MCF 10A (cell line): ENCODE measurements at regions not wholly inside any gene's neighbourhood (a gene's known extent, or its start where the extent isn't known, plus 50 kb on each side); places are given as distances from the start of the nearest gene placed in this dataset.

Experiments
- BruUV-seq: library from RNA; stranded (reverse); fragments of 400-500 nt; replicated peaks from 2 replicates; lab custom pipeline; 2021; lab: Mats Ljungman, UMichigan
- CTCF ChIA-PET: fragments of 300-600 bp; sonication (Branson Sonifier 250); formaldehyde crosslinking; extraction: SDS; loops from one replicate; lab custom pipeline; 2021; ENCODE audit warnings: antibody characterized with exemption, inconsistent platforms; lab: Yijun Ruan, JAX
- POLR2A ChIA-PET: fragments of 300-600, 350-650 bp; sonication (Branson Sonifier 250); formaldehyde crosslinking; extraction: SDS; loops from one replicate; lab custom pipeline; 2020; ENCODE audit warnings: antibody characterized with exemption, inconsistent platforms; lab: Yijun Ruan, JAX
- DNase-seq: peaks from one replicate; pipeline ENCODE4 v3.0.0-alpha.2; 2018; ENCODE audit not compliant: unreplicated experiment
- H3K27ac Mint-ChIP-seq: one replicate; pipeline ENCODE4 v1.8.0; 2022; ENCODE audit warnings: mild to moderate bottlenecking, low read depth, mixed read lengths; ENCODE audit not compliant: unreplicated experiment
- H3K27me3 Mint-ChIP-seq: one replicate; pipeline ENCODE4 v1.8.0; 2022; ENCODE audit warnings: mixed read lengths; ENCODE audit not compliant: insufficient read depth, unreplicated experiment
- H3K36me3 Mint-ChIP-seq: one replicate; pipeline ENCODE4 v1.8.0; 2022; ENCODE audit warnings: mild to moderate bottlenecking, moderate library complexity, mixed read lengths; ENCODE audit not compliant: insufficient read depth, unreplicated experiment
- H3K4me1 Mint-ChIP-seq: one replicate; pipeline ENCODE4 v1.8.0; 2022; ENCODE audit warnings: mixed read lengths; ENCODE audit not compliant: insufficient read depth, unreplicated experiment
- H3K4me3 Mint-ChIP-seq: one replicate; pipeline ENCODE4 v1.8.0; 2022; ENCODE audit warnings: mild to moderate bottlenecking, moderate library complexity, mixed read lengths; ENCODE audit not compliant: unreplicated experiment
- H3K9me3 Mint-ChIP-seq: one replicate; pipeline ENCODE4 v1.8.0; 2022; ENCODE audit warnings: mixed read lengths; ENCODE audit not compliant: unreplicated experiment
- intact Hi-C: fragments of 100-400 bp; cut with micrococcal nuclease; formaldehyde crosslinking; loops from 2 replicates; pipeline ENCODE4 v1.14.1; 2022
- TF ChIP-seq, protein P1 (sequence below): fragments of 200-600 bp; IDR thresholded peaks from one replicate; pipeline ENCODE4 v1.8.0; 2022; ENCODE audit warnings: antibody characterized with exemption, mild to moderate bottlenecking; ENCODE audit not compliant: unreplicated experiment

- TF ChIP-seq, protein P1, sequence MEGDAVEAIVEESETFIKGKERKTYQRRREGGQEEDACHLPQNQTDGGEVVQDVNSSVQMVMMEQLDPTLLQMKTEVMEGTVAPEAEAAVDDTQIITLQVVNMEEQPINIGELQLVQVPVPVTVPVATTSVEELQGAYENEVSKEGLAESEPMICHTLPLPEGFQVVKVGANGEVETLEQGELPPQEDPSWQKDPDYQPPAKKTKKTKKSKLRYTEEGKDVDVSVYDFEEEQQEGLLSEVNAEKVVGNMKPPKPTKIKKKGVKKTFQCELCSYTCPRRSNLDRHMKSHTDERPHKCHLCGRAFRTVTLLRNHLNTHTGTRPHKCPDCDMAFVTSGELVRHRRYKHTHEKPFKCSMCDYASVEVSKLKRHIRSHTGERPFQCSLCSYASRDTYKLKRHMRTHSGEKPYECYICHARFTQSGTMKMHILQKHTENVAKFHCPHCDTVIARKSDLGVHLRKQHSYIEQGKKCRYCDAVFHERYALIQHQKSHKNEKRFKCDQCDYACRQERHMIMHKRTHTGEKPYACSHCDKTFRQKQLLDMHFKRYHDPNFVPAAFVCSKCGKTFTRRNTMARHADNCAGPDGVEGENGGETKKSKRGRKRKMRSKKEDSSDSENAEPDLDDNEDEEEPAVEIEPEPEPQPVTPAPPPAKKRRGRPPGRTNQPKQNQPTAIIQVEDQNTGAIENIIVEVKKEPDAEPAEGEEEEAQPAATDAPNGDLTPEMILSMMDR, result no peak
- DNase-seq, result no peak
- CTCF ChIA-PET, result interaction anchor here (1.5 to 2.1 kb wide), 2 partner anchors 8 to 200 kb away, joined by 6 to 7 read pairs; no protein-coding TSS in a partner anchor
- POLR2A ChIA-PET, result no interaction called here
- Mint-ChIP-seq H3K4me3 (no peak overlapping the region), H3K36me3 (no peaks in the 10 kb centered on the region), H3K27me3 (peaks cover 57% of the 10 kb centered on the region), H3K27ac (no peak overlapping the region), H3K9me3 (no peaks in the 10 kb centered on the region), H3K4me1 (peaks cover 10% of the 10 kb centered on the region)
- BruUV-seq, result no TSS peak
- intact Hi-C loops, result no loop called here
Measured at GRCh38 chr16:82464187-82464586, 162.6 kb upstream of the CDH13 start.

- Mint-ChIP-seq H3K9me3 (no peaks in the 10 kb centered on the region), H3K27ac (no peak overlapping the region), H3K27me3 (peaks cover 70% of the 10 kb centered on the region), H3K36me3 (no peaks in the 10 kb centered on the region), H3K4me3 (no peak overlapping the region), H3K4me1 (peaks cover 17% of the 10 kb centered on the region)
- TF ChIP-seq, protein P1, result no peak
- DNase-seq, result no peak
- ChIA-PET POLR2A (no interaction called here), CTCF (interaction anchor here (0.5 to 1.1 kb wide), 3 partner anchors 12 to 959 kb away, joined by 3 read pairs; no protein-coding TSS in a partner anchor)
- no TSS peak for BruUV-seq
- intact Hi-C loops, result no loop called here
Measured at GRCh38 chr16:82460766-82461165, 166.0 kb upstream of the CDH13 start.

DNA sequence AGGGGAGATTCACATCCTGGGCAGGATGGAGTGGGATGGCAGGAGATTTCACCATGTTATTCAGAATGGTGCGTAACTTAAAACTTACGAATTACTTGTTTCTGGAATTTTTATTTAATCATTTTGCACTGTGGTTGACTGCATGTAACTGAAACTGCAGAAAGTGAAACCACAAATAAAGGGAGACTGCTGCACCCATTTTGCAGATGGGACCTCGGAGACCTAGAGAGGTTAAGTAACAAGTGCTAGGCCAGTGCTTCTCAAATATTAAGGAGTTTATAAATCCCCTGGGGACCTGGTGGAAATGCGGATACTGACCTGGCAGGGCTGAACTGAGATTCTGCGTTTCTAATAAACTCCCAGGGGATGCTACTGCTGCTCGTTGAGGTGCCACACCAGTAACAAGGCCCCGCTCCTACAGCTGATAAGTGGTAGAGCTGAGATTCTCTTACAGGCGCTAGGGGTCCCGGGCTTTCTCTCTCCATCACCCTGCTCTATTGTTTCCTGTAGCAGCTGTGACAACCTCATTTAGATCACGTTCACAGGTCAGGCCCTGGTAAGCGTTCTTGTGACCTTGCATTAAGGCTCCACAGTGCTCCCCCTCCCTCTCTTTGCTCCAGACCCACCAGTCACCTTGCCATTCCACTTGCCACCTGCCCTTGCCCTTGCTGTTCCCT is 167.1 kb upstream of the CDH13 start:
- H3K36me3 Mint-ChIP-seq, result no peaks in the 10 kb centered on the region
- BruUV-seq, result no TSS peak
- H3K9me3 Mint-ChIP-seq, result no peaks in the 10 kb centered on the region
- DNase-seq, result no peak
- no peak overlapping the region for H3K4me3 Mint-ChIP-seq
- peaks cover 17% of the 10 kb centered on the region for H3K4me1 Mint-ChIP-seq
- ChIA-PET POLR2A (no interaction called here), CTCF (interaction anchor here (0.7 kb wide), 1 partner anchor 31 kb away, joined by 3 read pairs; no protein-coding TSS in a partner anchor)
- intact Hi-C loops, result loop anchor here (5.0 kb wide), 2 partner anchors 123 to 758 kb away; no protein-coding TSS in a partner anchor
- peaks cover 70% of the 10 kb centered on the region for H3K27me3 Mint-ChIP-seq
- TF ChIP-seq, protein P1, result no peak
- no peak overlapping the region for H3K27ac Mint-ChIP-seq

DNA sequence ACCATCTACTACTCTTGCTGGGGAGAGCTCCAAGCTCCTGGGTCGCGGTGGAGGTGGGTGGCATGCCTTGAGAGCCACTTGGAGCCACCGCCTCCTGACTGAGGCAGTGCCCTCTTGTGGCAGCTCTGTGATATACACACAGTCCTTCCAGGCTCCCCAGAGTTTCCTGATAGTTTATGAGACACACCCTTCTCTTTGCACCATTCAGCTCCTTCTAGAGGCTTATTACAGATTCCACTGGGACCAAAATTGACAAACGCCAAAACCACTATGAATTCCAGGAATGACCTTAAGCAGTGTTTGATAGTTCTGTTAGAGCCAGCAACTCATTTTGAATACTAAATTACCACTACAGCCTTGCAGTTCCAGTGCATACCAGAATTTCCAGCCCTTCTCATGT is 170.1 kb upstream of the CDH13 start:
- CTCF ChIA-PET, result interaction anchor here (0.5 to 5.4 kb wide), 45 partner anchors 8 to 850 kb away, joined by 3 to 43 read pairs (median 4); no protein-coding TSS in a partner anchor
- BruUV-seq, result no TSS peak

More for the DNA sequence above, 170.1 kb upstream of the CDH13 start:
- POLR2A ChIA-PET, result interaction anchor here (1.2 kb wide), 1 partner anchor 172 kb away, joined by 3 read pairs; no protein-coding TSS in a partner anchor
- peak; percentile 74 for DNase-seq
- no peaks in the 10 kb centered on the region for H3K9me3 Mint-ChIP-seq
- no peaks in the 10 kb centered on the region for H3K36me3 Mint-ChIP-seq
- intact Hi-C loops, result loop anchor here (5.0 kb wide), 2 partner anchors 126 to 761 kb away; no protein-coding TSS in a partner anchor
- TF ChIP-seq, protein P1, result peak; percentile 70
- peaks cover 82% of the 10 kb centered on the region for H3K27me3 Mint-ChIP-seq
- no peak overlapping the region for H3K4me3 Mint-ChIP-seq
- peaks cover 17% of the 10 kb centered on the region for H3K4me1 Mint-ChIP-seq
- no peak overlapping the region for H3K27ac Mint-ChIP-seq
